Endodermal cell (in vitro differentiated cells): ENCODE measurements at regions not wholly inside any gene's neighbourhood (a gene's known extent, or its start where the extent isn't known, plus 50 kb on each side); places are given as distances from the start of the nearest gene placed in this dataset.

ENCODE experiments used
- DNase-seq: peaks from one replicate; pipeline ENCODE4 v3.0.0-alpha.2; 2017
- H3K27ac ChIP-seq: 2 replicates; pipeline ENCODE4 v1.5.1; 2013; ENCODE audit warnings: mild to moderate bottlenecking, low read depth, low read length, moderate library complexity
- H3K27me3 ChIP-seq: 2 replicates; pipeline ENCODE4 v1.6.1; 2013; ENCODE audit warnings: mild to moderate bottlenecking, low read length, moderate library complexity; ENCODE audit not compliant: insufficient read depth, control insufficient read depth, poor library complexity, severe bottlenecking
- H3K36me3 ChIP-seq: 2 replicates; pipeline ENCODE4 v1.7.0; 2013; ENCODE audit warnings: mild to moderate bottlenecking, low read length, moderate library complexity; ENCODE audit not compliant: control insufficient read depth, insufficient read depth
- H3K4me1 ChIP-seq: one replicate; pipeline ENCODE4 v1.7.0; 2013; ENCODE audit warnings: low read length; ENCODE audit not compliant: control insufficient read depth, insufficient read depth
- H3K4me3 ChIP-seq: 2 replicates; pipeline ENCODE4 v1.5.1; 2013; ENCODE audit warnings: mild to moderate bottlenecking, low read length, moderate library complexity
- H3K9ac ChIP-seq: 2 replicates; pipeline ENCODE4 v1.6.1; 2013; ENCODE audit warnings: mild to moderate bottlenecking, low read length, moderate library complexity; ENCODE audit not compliant: poor library complexity, severe bottlenecking; ENCODE audit errors: extremely low read depth
- H3K9me3 ChIP-seq: 2 replicates; pipeline ENCODE4 v1.6.1; 2013; ENCODE audit warnings: mild to moderate bottlenecking, low read length, moderate library complexity; ENCODE audit not compliant: control insufficient read depth
- H3K27ac Mint-ChIP-seq: 2 replicates; pipeline ENCODE4 v1.8.0; 2020; ENCODE audit warnings: mixed read lengths
- H3K27me3 Mint-ChIP-seq: 2 replicates; pipeline ENCODE4 v1.8.0; 2021; ENCODE audit warnings: mild to moderate bottlenecking, mixed read lengths; ENCODE audit not compliant: insufficient read depth
- H3K36me3 Mint-ChIP-seq: 2 replicates; pipeline ENCODE4 v1.8.0; 2020; ENCODE audit warnings: low read depth, mixed read lengths
- H3K4me1 Mint-ChIP-seq: 2 replicates; pipeline ENCODE4 v1.8.0; 2020; ENCODE audit warnings: mixed read lengths
- H3K4me3 Mint-ChIP-seq: 2 replicates; pipeline ENCODE4 v1.8.0; 2020; ENCODE audit warnings: mild to moderate bottlenecking, moderate library complexity, mixed read lengths
- H3K9me3 Mint-ChIP-seq: 2 replicates; pipeline ENCODE4 v1.8.0; 2020; ENCODE audit warnings: mild to moderate bottlenecking, mixed read lengths
- CTCF ChIP-seq: fragments of 200-600 bp; sonication (generic); conservative IDR thresholded peaks from 2 replicates; pipeline ENCODE4 v1.5.0; 2021; ENCODE audit warnings: antibody characterized with exemption, mild to moderate bottlenecking
- WGBS, 2 experiments: methylation state at CpG; one replicate each; pipeline versions ENCODE4 v1.1.5 to v1.1.7; 2013; ENCODE audit warnings: missing lambda C conversion rate in 2 of 2, mixed read lengths in 1 of 2; ENCODE audit not compliant: insufficient coverage in 1 of 2, insufficient read length in 1 of 2; 5-methylcytosine and 5-hydroxymethylcytosine counted together

- Histone ChIP-seq H3K36me3 (no peaks in the 10 kb centered on the region), H3K27ac (no peak overlapping the region), H3K27me3 (no peaks in the 10 kb centered on the region), H3K9me3 (peaks cover 4% of the 10 kb centered on the region), H3K4me1 (peaks cover 7% of the 10 kb centered on the region), H3K4me3 (no peak overlapping the region), H3K9ac (no peak overlapping the region)
- peaks cover 2% of the 10 kb centered on the region for H3K9me3 Mint-ChIP-seq
- TF ChIP-seq CTCF = no peak
- H3K4me1 Mint-ChIP-seq = peaks cover 21% of the 10 kb centered on the region
- H3K27ac Mint-ChIP-seq = no peak overlapping the region
- no peak overlapping the region for H3K4me3 Mint-ChIP-seq
- WGBS, 2 experiments = 83 to 85% methylated on average over 1 of the region's 1 CpG
- no peaks in the 10 kb centered on the region for H3K27me3 Mint-ChIP-seq
- DNase-seq = no peak
- peaks cover under 1% of the 10 kb centered on the region for H3K36me3 Mint-ChIP-seq
Observed at GRCh38 chr7:34342387-34342786, 315.6 kb upstream of the NPSR1 start.

- Histone ChIP-seq H3K4me3 (no peak overlapping the region), H3K36me3 (no peaks in the 10 kb centered on the region), H3K9ac (no peak overlapping the region), H3K4me1 (peaks cover 7% of the 10 kb centered on the region), H3K27me3 (no peaks in the 10 kb centered on the region), H3K27ac (no peak overlapping the region), H3K9me3 (no peaks in the 10 kb centered on the region)
- Mint-ChIP-seq H3K9me3 (peaks cover 2% of the 10 kb centered on the region), H3K4me1 (peaks cover 21% of the 10 kb centered on the region), H3K27me3 (no peaks in the 10 kb centered on the region), H3K36me3 (no peaks in the 10 kb centered on the region), H3K4me3 (no peak overlapping the region), H3K27ac (no peak overlapping the region)
- no peak for TF ChIP-seq CTCF
- DNase-seq = no peak
- WGBS, 2 experiments = 91 to 100% methylated on average over 1 of the region's 1 CpG
Observed at GRCh38 chr7:34343667-34344066, 314.4 kb upstream of the NPSR1 start.

- WGBS, 2 experiments = 90 to 94% methylated on average over 2 to 3 of the region's 3 CpGs
- Histone ChIP-seq H3K27me3 (no peaks in the 10 kb centered on the region), H3K4me1 (peaks cover 4% of the 10 kb centered on the region), H3K27ac (no peak overlapping the region), H3K36me3 (no peaks in the 10 kb centered on the region), H3K9ac (no peak overlapping the region), H3K9me3 (no peaks in the 10 kb centered on the region), H3K4me3 (no peak overlapping the region)
- Mint-ChIP-seq H3K36me3 (no peaks in the 10 kb centered on the region), H3K27ac (no peak overlapping the region), H3K9me3 (no peaks in the 10 kb centered on the region), H3K4me3 (no peak overlapping the region), H3K27me3 (peaks cover 28% of the 10 kb centered on the region), H3K4me1 (peaks cover 9% of the 10 kb centered on the region)
- no peak for TF ChIP-seq CTCF
- no peak for DNase-seq
Observed at GRCh38 chr7:34354011-34354410, 304.0 kb upstream of the NPSR1 start.
